ENCODE measurements at regions not wholly inside any gene's neighbourhood (a gene's known extent, or its start where the extent isn't known, plus 50 kb on each side); places are given as distances from the start of the nearest gene placed in this dataset.

- no peak for DNase-seq
- ATAC-seq, result no peak
- H3K27me3 ChIP-seq, result no peaks in the 10 kb centered on the region
- H3K4me1 ChIP-seq, result no peaks in the 10 kb centered on the region
- no peak overlapping the region for H3K27ac ChIP-seq
- intact Hi-C loops (cut with DNase I), result no loop called here
- TF ChIP-seq, protein P1, sequence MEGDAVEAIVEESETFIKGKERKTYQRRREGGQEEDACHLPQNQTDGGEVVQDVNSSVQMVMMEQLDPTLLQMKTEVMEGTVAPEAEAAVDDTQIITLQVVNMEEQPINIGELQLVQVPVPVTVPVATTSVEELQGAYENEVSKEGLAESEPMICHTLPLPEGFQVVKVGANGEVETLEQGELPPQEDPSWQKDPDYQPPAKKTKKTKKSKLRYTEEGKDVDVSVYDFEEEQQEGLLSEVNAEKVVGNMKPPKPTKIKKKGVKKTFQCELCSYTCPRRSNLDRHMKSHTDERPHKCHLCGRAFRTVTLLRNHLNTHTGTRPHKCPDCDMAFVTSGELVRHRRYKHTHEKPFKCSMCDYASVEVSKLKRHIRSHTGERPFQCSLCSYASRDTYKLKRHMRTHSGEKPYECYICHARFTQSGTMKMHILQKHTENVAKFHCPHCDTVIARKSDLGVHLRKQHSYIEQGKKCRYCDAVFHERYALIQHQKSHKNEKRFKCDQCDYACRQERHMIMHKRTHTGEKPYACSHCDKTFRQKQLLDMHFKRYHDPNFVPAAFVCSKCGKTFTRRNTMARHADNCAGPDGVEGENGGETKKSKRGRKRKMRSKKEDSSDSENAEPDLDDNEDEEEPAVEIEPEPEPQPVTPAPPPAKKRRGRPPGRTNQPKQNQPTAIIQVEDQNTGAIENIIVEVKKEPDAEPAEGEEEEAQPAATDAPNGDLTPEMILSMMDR (IDR thresholded peaks at IDR 0.05), result no peak
- no peaks in the 10 kb centered on the region for H3K36me3 ChIP-seq
- no peak overlapping the region for H3K4me3 ChIP-seq
- no peaks in the 10 kb centered on the region for H3K9me3 ChIP-seq
Measured at GRCh38 chr10:23675585-23675984, 236.7 kb downstream of the OTUD1 start.

DNA sequence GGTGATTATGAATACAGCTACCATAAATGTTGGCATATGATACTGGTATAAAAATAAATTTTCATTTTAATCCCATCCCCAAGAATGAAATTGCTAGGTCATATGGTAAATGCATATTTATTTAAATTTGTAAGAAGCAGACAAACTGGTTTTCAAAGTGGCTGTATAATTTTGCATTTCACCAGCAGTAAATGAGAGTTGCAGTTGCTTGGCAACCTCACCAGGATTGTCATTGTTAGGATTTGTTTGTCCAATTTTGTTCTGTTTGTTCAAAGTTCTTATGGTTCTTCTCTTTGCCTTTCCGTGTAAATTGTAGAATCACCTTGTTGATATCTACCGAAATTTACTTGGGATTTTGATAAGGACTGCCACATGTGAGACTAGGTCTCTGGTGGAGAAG is 237.4 kb downstream of the OTUD1 start:
- no peak overlapping the region for H3K27ac ChIP-seq
- DNase-seq (no peak), ATAC-seq (no peak)
- H3K4me1 ChIP-seq, result no peaks in the 10 kb centered on the region
- H3K27me3 ChIP-seq, result no peaks in the 10 kb centered on the region
- H3K4me3 ChIP-seq, result no peak overlapping the region
- H3K36me3 ChIP-seq, result no peaks in the 10 kb centered on the region
- no peaks in the 10 kb centered on the region for H3K9me3 ChIP-seq
- intact Hi-C loops (cut with DNase I), result no loop called here
- TF ChIP-seq, protein P1 (IDR thresholded peaks at IDR 0.05), result no peak

DNA sequence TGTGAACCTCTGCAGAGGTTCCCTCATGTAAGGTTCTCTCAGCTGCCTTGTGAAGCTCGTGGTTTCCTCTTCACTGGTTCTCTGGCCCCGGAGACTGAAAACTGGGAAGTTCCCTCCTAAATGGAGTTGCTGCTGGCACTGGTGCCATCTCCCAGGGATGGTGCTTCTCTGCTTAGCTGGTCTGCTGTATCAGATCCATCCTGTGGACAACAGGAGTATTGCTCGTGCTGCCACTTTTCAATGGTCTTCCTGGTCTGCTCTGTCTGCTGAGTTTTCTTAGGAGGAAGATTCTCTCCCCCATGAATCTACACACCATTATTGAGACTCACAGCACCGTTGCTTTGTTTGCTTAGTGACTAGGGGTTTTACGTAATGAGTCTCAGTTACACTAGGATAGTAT is 247.8 kb downstream of the OTUD1 start:
- Histone ChIP-seq H3K4me1 (no peaks in the 10 kb centered on the region), H3K9me3 (no peaks in the 10 kb centered on the region), H3K36me3 (no peaks in the 10 kb centered on the region), H3K4me3 (no peak overlapping the region), H3K27me3 (peaks cover 0 to 13% of the 10 kb centered on the region in 2 donors), H3K27ac (no peak overlapping the region)
- TF ChIP-seq, protein P1 (IDR thresholded peaks at IDR 0.05), result no peak
- DNase-seq, result no peak
- intact Hi-C loops (cut with DNase I), result no loop called here
- ATAC-seq, result no peak

DNA sequence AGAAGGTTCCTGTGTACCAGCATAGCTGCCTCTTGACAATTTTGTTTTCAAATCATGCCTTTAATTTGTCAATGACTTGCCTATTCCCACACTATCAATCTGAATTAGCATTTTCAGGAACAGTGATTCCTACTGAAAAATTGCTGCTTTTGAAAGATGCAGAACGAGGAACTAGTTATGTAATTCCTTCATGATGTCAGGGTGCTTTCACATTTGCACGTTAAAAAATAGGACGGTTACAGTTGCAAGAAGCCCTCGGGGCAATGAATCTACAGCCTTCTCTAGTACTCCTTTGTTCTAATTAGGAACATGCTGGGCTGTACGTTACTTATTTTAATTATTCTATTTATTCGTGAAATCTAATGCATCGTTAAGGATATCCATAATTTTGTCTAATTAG is 253.9 kb downstream of the OTUD1 start:
- peaks cover 38 to 67% of the 10 kb centered on the region in 2 donors for H3K27me3 ChIP-seq
- H3K36me3 ChIP-seq, result no peaks in the 10 kb centered on the region
- H3K27ac ChIP-seq, result no peak overlapping the region
- no peak for ATAC-seq
- H3K4me1 ChIP-seq, result peaks cover 4 to 21% of the 10 kb centered on the region in 2 donors
- no peaks in the 10 kb centered on the region for H3K9me3 ChIP-seq
- DNase-seq, result no peak
- TF ChIP-seq, protein P1 (IDR thresholded peaks at IDR 0.05), result no peak
- intact Hi-C loops (cut with DNase I), result no loop called here
- no peak overlapping the region for H3K4me3 ChIP-seq

DNA sequence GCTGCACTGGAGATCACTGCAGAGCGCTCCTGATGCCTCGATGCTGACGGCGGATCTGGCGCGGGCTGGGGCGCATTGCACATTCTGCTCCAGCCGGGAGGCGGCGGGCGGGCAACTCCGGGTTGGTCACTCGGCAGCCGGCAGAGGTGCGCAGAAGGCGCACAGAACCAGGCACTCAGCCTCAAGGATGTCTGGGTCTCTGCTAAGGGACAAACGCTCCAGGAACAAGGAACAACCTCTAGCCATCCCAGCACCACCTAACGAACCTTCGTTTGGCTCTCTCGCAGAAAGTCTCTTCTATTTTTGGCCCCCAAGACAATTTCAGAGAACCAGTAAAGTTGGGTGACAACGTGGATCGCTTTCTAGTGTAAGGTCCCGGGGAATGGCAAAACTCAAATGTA is 254.6 kb downstream of the OTUD1 start:
- intact Hi-C loops (cut with DNase I), result no loop called here
- Histone ChIP-seq H3K36me3 (no peaks in the 10 kb centered on the region), H3K27ac (no peak overlapping the region), H3K27me3 (peaks cover 38 to 73% of the 10 kb centered on the region in 2 donors), H3K9me3 (no peaks in the 10 kb centered on the region), H3K4me1 (peaks cover 4 to 21% of the 10 kb centered on the region in 2 donors), H3K4me3 (no peak overlapping the region)
- TF ChIP-seq, protein P1 (IDR thresholded peaks at IDR 0.05), result no peak
- DNase-seq (peak in 1 of 4 donors; percentile 75), ATAC-seq (no peak)
